ENCODE measurements at regions not wholly inside any gene's neighbourhood (a gene's known extent, or its start where the extent isn't known, plus 50 kb on each side); places are given as distances from the start of the nearest gene placed in this dataset.

DNA sequence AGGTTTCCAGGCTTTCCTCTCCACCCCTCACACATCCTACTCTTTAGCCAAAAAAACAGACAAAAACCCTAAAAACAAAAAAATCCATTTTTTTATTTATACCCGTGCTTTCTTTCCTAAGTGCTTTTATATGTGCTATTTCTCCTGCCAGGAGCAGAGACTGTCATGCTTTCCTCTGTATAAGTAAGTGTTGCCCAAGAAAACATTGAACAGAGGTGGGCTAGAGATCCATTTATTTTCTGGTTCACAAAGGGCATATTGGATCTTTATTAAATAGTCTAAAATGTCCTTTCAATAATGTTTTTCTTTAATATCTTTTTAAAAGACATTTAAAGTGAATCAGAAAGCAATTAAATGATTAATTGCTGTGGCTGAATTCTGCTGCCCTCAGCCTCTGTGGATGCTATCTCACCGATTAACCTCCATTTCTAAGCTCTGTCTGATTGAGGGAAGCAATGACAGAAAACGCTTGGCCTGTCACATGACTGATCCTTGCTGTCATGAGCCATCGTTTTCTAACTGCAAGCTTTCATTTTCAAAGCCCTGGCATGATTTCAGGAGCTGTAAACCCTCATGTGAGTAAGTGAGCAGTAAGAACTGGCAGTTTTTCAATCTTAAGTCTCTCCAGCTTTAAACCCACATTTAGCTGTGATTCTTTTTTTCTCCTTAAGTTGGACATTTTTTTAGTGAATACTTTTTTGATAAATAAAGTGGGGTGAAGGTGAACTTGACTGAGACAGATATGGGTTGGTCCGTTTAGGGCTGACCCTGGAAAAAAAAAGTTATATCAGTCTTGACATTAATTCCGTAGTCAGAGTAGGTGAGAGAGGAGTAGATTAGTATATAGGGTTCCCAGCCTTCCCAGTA, 180.7 kb upstream of the PGRMC2 start:
- TF ChIP-seq, protein P1, sequence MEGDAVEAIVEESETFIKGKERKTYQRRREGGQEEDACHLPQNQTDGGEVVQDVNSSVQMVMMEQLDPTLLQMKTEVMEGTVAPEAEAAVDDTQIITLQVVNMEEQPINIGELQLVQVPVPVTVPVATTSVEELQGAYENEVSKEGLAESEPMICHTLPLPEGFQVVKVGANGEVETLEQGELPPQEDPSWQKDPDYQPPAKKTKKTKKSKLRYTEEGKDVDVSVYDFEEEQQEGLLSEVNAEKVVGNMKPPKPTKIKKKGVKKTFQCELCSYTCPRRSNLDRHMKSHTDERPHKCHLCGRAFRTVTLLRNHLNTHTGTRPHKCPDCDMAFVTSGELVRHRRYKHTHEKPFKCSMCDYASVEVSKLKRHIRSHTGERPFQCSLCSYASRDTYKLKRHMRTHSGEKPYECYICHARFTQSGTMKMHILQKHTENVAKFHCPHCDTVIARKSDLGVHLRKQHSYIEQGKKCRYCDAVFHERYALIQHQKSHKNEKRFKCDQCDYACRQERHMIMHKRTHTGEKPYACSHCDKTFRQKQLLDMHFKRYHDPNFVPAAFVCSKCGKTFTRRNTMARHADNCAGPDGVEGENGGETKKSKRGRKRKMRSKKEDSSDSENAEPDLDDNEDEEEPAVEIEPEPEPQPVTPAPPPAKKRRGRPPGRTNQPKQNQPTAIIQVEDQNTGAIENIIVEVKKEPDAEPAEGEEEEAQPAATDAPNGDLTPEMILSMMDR (IDR thresholded peaks at IDR 0.05; ENCODE audit: low read length) = no peak
- TF ChIP-seq EZH2 (IDR thresholded peaks at IDR 0.05; ENCODE audit: borderline replicate concordance, low read length) = no peak
